ENCODE measurements at regions not wholly inside any gene's neighbourhood (a gene's known extent, or its start where the extent isn't known, plus 50 kb on each side); places are given as distances from the start of the nearest gene placed in this dataset.
"Not testable (repeated sequence)": the region's sequence is repeated elsewhere in the genome, so short reads cannot be mapped to it uniquely, and the experiment has no call there.

DNA sequence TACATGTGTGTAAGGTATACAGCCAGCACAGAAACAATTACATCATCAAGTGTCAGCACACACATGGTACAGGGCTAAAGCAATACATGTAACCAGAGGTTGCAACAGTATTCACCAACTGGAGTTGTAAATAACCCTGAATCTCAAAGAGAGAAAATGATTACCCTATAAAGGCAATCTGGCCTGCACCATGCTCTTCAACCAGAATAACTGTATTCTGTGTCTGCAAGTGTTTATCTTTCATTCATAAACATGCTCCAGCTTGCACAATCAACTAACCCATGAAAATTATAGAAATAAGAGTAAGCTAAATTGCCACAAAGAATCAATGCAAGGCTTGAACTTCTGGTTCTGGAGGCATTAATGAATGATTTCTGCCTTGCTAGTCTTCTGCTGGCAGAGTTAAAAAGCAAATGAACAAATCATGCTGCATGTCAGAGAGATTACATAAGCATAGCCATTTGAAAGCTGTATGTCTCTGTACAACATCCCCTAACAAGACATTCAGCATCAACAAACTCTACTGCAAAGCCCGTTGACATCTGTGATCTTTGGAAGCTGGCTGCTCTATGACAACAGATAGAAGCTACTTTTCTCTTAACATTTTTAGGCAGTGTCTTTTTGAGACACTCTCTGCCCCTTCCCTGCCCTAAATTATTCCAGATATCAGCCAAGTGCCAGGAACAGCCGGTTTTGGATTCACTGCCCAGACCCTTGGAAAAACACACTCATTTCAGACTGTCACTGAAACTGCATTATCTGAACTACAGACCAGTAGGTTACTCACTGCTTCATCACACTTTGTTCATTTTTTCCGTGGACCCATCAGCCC lies 871.0 kb downstream of the OTOL1 start:
- no peaks in the 10 kb centered on the region for H3K36me3 Mint-ChIP-seq (ENCODE audit: low read depth)
- H3K27ac Mint-ChIP-seq: no peak overlapping the region
- no peak for DNase-seq
- no peaks in the 10 kb centered on the region for H3K4me1 Mint-ChIP-seq
- H3K9me3 ChIP-seq (ENCODE audit: control insufficient read depth, low read length, poor library complexity, severe bottlenecking): no peaks in the 10 kb centered on the region
- no peak for ATAC-seq
- H3K4me3 Mint-ChIP-seq: no peak overlapping the region
- H3K27me3 Mint-ChIP-seq: no peaks in the 10 kb centered on the region

DNA sequence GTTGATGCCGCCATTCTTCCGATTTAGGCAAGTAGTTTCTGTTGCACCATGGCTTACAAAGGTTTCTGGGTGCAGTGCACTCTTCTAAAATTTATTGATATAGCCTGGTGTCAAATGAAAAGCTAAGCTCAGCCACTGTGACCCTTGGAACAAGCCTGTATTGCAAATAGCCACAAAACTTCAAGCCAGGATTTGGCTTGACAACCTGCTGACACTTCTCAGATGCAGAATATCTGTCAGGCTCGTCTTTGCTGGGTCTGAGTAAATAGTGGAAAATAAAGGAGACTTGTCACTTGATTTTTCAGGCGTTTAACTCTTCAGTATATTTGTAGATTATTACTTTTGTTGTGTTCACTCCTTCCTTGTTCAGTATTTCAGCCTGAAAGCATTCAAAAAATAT lies 871.8 kb downstream of the OTOL1 start:
- H3K9me3 ChIP-seq (ENCODE audit: control insufficient read depth, low read length, poor library complexity, severe bottlenecking): no peaks in the 10 kb centered on the region
- no peak overlapping the region for H3K4me3 Mint-ChIP-seq
- no peaks in the 10 kb centered on the region for H3K27me3 Mint-ChIP-seq
- ATAC-seq: no peak
- no peaks in the 10 kb centered on the region for H3K36me3 Mint-ChIP-seq (ENCODE audit: low read depth)
- DNase-seq: no peak
- H3K27ac Mint-ChIP-seq: no peak overlapping the region
- H3K4me1 Mint-ChIP-seq: no peaks in the 10 kb centered on the region

DNA sequence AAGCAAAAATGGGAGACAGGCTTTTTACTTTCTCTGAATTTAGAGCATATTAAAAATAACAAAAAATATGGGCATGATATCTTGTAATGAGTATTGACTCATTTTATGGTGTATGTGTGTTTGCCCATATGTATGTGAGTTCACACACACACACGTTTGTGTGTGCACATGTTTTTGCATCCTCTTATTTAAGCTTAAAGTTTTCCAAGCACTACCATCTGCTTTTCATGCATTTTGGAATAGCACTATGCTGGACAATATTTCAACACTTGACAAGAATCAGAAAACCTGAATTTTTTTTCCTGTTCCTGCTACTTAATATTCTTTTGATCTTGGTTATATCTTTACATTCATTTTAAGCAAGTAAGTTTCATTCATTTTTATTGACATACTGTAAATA lies 872.7 kb downstream of the OTOL1 start:
- ATAC-seq: no peak
- H3K36me3 Mint-ChIP-seq (ENCODE audit: low read depth): no peaks in the 10 kb centered on the region
- H3K27ac Mint-ChIP-seq: no peak overlapping the region

DNA sequence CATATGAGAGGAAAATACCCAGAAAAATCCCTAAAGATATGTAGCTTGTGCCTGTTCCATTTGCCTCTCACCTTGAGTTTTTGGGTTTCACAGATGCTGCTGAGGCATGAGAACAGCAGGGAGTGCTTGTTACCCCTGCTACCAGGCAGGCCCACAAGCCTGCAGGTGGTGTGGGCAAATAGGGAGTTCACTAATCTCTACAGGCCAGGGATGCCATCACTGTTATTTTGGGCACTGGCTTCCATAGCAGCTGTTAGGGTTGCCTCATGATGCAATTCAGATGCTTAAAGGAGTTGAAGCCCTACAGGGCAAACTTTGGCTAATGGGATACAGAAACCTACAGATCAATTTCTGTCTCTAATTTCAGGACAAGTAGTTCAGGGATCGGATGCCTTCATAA lies 873.5 kb downstream of the OTOL1 start:
- H3K4me1 Mint-ChIP-seq: no peaks in the 10 kb centered on the region
- DNase-seq (no peak), ATAC-seq (no peak)
- peaks cover 2% of the 10 kb centered on the region for H3K9me3 ChIP-seq (ENCODE audit: control insufficient read depth, low read length, poor library complexity, severe bottlenecking)
- H3K27me3 Mint-ChIP-seq: no peaks in the 10 kb centered on the region
- no peak overlapping the region for H3K4me3 Mint-ChIP-seq
- H3K36me3 Mint-ChIP-seq (ENCODE audit: low read depth): no peaks in the 10 kb centered on the region
- H3K27ac Mint-ChIP-seq: no peak overlapping the region

More for the DNA sequence above, 872.7 kb downstream of the OTOL1 start:
- no peak overlapping the region for H3K4me3 Mint-ChIP-seq
- H3K27me3 Mint-ChIP-seq: no peaks in the 10 kb centered on the region
- H3K4me1 Mint-ChIP-seq: no peaks in the 10 kb centered on the region
- no peak for DNase-seq
- no peaks in the 10 kb centered on the region for H3K9me3 ChIP-seq (ENCODE audit: control insufficient read depth, low read length, poor library complexity, severe bottlenecking)

DNA sequence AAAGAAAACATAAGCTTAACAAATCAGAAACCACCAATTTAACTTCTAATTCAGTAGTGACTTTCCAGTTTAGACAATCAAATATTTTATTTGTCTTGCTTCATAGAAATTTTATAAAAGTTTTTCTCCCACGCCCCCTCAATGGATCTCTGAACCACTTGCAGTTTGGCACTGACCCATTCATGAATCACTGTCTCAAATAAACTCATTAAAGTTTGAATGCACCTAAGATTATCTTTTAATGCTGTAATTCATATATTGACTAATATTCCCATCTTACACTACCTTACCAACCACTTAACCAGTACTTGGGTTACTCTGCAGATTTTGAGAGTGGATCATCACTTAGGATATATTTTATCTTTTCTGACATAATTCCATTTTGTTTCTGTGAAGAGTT lies 880.2 kb downstream of the OTOL1 start:
- H3K36me3 Mint-ChIP-seq (ENCODE audit: low read depth): no peaks in the 10 kb centered on the region
- no peaks in the 10 kb centered on the region for H3K27me3 Mint-ChIP-seq
- no peak overlapping the region for H3K27ac Mint-ChIP-seq
- DNase-seq (no peak), ATAC-seq (no peak)
- no peak overlapping the region for H3K4me3 Mint-ChIP-seq
- peaks cover 2% of the 10 kb centered on the region for H3K9me3 ChIP-seq (ENCODE audit: control insufficient read depth, low read length, poor library complexity, severe bottlenecking)
- H3K4me1 Mint-ChIP-seq: no peaks in the 10 kb centered on the region

DNA sequence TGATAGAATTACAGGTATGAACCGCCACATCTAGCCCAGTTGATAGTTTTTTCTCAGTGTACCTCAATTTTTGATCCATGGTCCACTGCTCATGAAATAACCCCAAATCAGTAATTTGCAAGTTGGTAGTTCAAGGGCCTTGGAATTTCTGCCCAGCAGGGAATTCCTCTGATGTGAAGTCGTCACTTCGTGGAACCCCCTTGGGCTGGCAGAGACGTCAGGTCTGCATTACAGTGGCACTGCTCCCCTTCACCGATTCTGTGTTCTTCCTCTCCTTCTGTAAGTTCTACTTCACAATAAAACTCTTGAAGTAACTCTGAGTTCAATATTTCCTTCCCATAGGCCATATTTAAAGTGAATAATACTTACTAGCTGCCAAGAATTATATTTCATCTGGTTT lies 881.0 kb downstream of the OTOL1 start:
- ATAC-seq: no peak
- no peak for DNase-seq
- H3K27me3 Mint-ChIP-seq: no peaks in the 10 kb centered on the region
- H3K27ac Mint-ChIP-seq: no peak overlapping the region
- H3K9me3 ChIP-seq (ENCODE audit: control insufficient read depth, low read length, poor library complexity, severe bottlenecking): peaks cover 2% of the 10 kb centered on the region
- no peak overlapping the region for H3K4me3 Mint-ChIP-seq
- H3K36me3 Mint-ChIP-seq (ENCODE audit: low read depth): no peaks in the 10 kb centered on the region
- H3K4me1 Mint-ChIP-seq: no peaks in the 10 kb centered on the region

DNA sequence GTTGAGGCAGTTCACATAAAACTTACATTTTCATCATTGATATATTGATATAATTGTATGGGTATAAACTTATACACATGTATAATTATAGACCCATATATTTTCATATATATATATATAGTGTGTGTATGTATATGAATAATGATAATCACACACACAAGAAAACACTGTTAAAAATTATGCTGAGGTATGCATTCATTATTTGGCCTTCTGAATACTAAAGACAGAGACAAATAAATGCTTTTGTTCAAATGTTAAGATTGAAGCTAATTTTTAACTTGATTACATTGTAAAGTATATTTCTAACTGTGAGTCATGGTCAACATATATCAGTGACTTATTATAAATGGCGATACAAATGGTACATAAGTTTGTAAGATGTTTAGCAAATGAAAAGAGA lies 888.8 kb downstream of the OTOL1 start:
- Mint-ChIP-seq H3K4me3 (no peak overlapping the region), H3K27ac (no peak overlapping the region), H3K36me3 (ENCODE audit: low read depth) (no peaks in the 10 kb centered on the region), H3K4me1 (no peaks in the 10 kb centered on the region), H3K27me3 (no peaks in the 10 kb centered on the region)
- H3K9me3 ChIP-seq (ENCODE audit: control insufficient read depth, low read length, poor library complexity, severe bottlenecking): no peaks in the 10 kb centered on the region
- ATAC-seq (no peak), DNase-seq (no peak)

DNA sequence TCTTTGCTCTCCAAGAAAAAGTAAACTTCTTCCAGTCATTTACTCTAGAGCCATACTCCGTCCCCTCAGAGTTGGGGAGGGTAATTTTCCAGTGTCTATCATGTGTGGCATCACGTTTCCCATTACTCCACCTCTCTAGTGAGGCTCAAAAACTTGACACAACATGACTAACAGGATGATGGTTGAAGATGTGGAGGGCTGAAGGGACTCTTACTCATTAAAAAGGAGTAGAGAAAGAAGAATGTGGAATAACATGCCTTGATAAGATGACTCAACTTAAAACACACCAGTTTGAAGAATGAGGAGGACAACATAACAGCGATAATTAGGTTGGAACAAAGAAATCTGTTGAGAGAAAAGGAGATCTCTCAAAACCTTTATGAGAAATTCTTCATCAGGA lies 894.3 kb downstream of the OTOL1 start:
- Mint-ChIP-seq H3K4me3 (no peak overlapping the region), H3K36me3 (ENCODE audit: low read depth) (no peaks in the 10 kb centered on the region), H3K4me1 (no peaks in the 10 kb centered on the region), H3K27ac (no peak overlapping the region), H3K27me3 (no peaks in the 10 kb centered on the region)
- ATAC-seq: no peak
- DNase-seq: no peak
- H3K9me3 ChIP-seq (ENCODE audit: control insufficient read depth, low read length, poor library complexity, severe bottlenecking): peaks cover 3% of the 10 kb centered on the region

DNA sequence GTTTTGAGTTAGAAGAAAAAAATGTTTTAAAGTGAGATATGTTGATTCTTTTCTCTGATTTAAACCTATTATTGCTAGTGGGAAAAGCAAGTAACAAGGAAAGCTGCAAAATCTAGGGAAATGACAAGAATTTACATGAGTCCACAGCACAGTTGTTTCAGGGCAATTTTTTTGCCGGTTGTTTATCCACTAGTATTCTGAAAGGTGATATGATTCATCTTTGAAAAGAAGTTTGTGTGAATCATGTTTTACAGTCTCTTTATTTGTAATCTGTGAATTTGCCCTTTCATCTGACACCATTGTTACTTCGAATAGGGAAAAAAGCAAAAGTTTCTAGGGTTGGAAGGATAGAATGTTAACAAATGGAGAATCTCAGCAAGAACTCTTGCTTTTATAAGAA lies 894.7 kb downstream of the OTOL1 start:
- no peaks in the 10 kb centered on the region for H3K36me3 Mint-ChIP-seq (ENCODE audit: low read depth)
- ATAC-seq (no peak), DNase-seq (no peak)
- no peak overlapping the region for H3K4me3 Mint-ChIP-seq
- no peaks in the 10 kb centered on the region for H3K27me3 Mint-ChIP-seq
- peaks cover 3% of the 10 kb centered on the region for H3K9me3 ChIP-seq (ENCODE audit: control insufficient read depth, low read length, poor library complexity, severe bottlenecking)
- H3K27ac Mint-ChIP-seq: no peak overlapping the region
- H3K4me1 Mint-ChIP-seq: no peaks in the 10 kb centered on the region

DNA sequence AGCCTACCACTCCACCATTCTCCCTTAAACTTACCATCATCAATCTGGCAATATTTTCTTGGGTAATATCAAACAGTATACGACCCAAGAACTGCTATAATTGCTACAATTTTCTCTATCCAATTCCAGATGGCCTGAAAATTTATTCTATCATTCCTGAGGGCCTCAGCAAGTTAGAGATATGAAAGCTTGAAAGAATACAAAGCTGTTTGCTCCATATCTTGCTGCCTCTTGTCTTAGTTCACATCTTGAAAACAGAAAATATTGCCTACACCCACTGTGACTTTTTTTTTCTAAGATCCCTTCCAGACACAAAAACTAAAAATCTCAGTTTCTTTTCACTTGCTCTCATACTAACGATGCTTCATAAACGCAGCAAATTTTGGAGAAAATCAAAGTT lies 898.9 kb downstream of the OTOL1 start:
- peaks cover 3% of the 10 kb centered on the region for H3K9me3 ChIP-seq (ENCODE audit: control insufficient read depth, low read length, poor library complexity, severe bottlenecking)
- no peak overlapping the region for H3K27ac Mint-ChIP-seq
- DNase-seq (no peak), ATAC-seq (no peak)
- H3K4me3 Mint-ChIP-seq: no peak overlapping the region
- no peaks in the 10 kb centered on the region for H3K4me1 Mint-ChIP-seq
- H3K27me3 Mint-ChIP-seq: no peaks in the 10 kb centered on the region
- no peaks in the 10 kb centered on the region for H3K36me3 Mint-ChIP-seq (ENCODE audit: low read depth)

DNA sequence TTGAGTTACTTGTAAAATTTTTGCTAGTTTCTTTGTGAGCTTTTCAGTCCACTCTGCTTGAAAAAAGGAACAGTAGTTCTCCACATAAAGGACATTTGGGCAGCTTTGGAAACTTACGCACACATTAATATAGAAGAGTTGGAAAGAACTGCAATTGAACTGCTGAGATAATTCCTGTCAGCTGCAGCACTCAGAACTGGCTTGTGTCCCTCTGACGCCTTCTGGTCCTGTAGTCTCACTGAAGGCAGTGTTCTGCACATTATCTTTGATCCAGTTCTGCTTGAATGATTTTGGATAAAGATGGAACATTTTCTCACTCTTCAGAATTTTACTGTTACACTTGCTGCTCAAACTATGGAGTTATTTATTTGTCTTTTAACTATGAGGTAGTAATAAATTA lies 901.9 kb downstream of the OTOL1 start:
- H3K4me1 Mint-ChIP-seq: no peaks in the 10 kb centered on the region
- DNase-seq: no peak
- no peak overlapping the region for H3K27ac Mint-ChIP-seq
- no peak for ATAC-seq
- peaks cover 3% of the 10 kb centered on the region for H3K9me3 ChIP-seq (ENCODE audit: control insufficient read depth, low read length, poor library complexity, severe bottlenecking)
- H3K27me3 Mint-ChIP-seq: no peaks in the 10 kb centered on the region
- no peaks in the 10 kb centered on the region for H3K36me3 Mint-ChIP-seq (ENCODE audit: low read depth)
- no peak overlapping the region for H3K4me3 Mint-ChIP-seq

DNA sequence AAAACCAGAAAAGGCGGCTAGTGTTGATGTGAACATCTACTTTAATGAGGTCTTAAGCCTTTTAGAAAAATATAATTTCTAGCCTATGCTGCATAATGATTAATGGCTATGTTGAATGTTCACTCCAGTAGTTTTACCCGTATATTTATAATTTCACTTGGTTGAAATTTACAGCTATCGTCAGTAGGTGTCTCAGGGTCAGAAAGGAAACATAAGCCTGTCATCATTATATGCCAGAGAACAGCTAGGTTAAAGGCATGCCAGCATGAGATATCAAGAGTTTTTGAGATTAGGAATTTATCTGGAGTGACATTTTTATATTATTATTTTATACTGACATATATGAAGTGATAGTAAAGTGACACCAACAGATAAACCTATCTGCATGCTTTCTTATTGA lies 904.1 kb downstream of the OTOL1 start:
- no peaks in the 10 kb centered on the region for H3K9me3 ChIP-seq (ENCODE audit: control insufficient read depth, low read length, poor library complexity, severe bottlenecking)
- Mint-ChIP-seq H3K27me3 (no peaks in the 10 kb centered on the region), H3K4me3 (no peak overlapping the region), H3K4me1 (no peaks in the 10 kb centered on the region), H3K27ac (no peak overlapping the region), H3K36me3 (ENCODE audit: low read depth) (no peaks in the 10 kb centered on the region)
- no peak for DNase-seq
- no peak for ATAC-seq

DNA sequence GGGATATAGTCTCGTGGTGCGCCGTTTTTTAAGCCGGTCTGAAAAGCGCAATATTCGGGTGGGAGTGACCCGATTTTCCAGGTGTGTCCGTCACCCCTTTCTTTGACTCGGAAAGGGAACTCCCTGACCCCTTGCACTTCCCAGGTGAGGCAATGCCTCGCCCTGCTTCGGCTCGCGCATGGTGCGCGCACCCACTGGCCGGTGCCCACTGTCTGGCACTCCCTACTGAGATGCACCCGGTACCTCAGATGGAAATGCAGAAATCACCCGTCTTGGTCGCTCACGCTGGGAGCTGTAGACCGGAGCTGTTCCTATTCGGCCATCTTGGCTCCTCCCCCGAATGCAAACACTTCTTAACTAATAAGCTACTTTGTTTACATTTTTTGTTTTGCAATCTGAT lies 914.9 kb downstream of the OTOL1 start:
- not testable (repeated sequence) for H3K4me3 Mint-ChIP-seq; ATAC-seq; DNase-seq; H3K9me3 ChIP-seq (ENCODE audit: control insufficient read depth, low read length, poor library complexity, severe bottlenecking); H3K4me1 Mint-ChIP-seq; H3K27ac Mint-ChIP-seq; H3K36me3 Mint-ChIP-seq (ENCODE audit: low read depth); H3K27me3 Mint-ChIP-seq

DNA sequence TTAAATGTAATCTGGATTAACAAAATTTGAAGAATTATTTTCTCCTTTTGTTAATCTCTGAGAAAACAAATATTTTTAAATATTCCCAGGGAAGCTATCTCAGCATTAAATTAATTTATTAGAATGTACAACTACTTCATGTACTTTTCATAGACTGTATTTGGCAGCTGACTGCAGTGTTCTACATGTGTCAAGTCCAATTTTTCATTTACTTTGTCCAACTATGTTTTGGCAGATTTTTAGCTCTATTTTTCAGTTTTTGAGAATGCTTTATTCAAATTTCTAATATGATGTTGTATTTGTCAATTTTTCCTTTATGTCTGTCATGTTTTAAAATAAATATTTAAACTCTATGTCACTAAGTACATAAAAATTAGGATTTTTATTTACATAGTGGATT lies 925.1 kb downstream of the OTOL1 start:
- no peak overlapping the region for H3K4me3 Mint-ChIP-seq
- no peak overlapping the region for H3K27ac Mint-ChIP-seq
- no peaks in the 10 kb centered on the region for H3K4me1 Mint-ChIP-seq
- no peaks in the 10 kb centered on the region for H3K36me3 Mint-ChIP-seq (ENCODE audit: low read depth)
- H3K27me3 Mint-ChIP-seq: no peaks in the 10 kb centered on the region
- DNase-seq (no peak), ATAC-seq (no peak)
- H3K9me3 ChIP-seq (ENCODE audit: control insufficient read depth, low read length, poor library complexity, severe bottlenecking): no peaks in the 10 kb centered on the region
